ENCODE measurements at regions not wholly inside any gene's neighbourhood (a gene's known extent, or its start where the extent isn't known, plus 50 kb on each side); places are given as distances from the start of the nearest gene placed in this dataset.

DNA sequence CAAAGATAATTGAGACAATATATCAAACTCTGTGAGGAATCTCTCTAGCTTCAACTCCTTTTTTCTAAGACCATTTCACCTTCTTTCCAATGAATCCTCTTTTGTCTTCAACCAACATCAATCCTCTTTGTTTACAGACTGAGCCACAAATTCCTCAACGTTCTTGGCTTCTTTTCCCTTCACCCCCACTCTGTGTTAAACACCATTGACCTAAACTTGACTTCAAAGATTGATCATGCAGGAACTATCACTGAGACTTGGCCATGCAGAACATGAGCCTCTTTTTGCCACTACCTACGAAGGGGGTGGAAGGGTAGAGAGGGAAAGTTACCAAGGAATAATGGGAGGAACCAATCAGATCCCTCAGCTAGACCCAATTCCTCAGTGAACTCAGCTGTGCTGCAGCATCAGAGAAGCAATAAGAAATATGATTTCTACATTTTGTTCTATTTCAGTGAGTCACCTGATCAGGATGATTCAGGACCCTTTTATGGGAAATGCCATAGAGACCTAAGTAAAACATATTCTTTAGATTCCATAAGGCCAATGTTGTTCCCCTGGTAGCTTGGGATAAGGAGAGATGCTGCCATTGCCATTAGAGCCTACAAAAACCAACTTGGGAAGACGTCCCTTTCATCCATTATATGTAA, 187.7 kb upstream of the RGMB start:
- H3K36me3 ChIP-seq (ENCODE audit: control insufficient read depth in 4 of 4, insufficient read depth in 3 of 4, low read depth in 1 of 4, low read length in 3 of 4), result no peaks in the 10 kb centered on the region
- TF ChIP-seq JUND (IDR thresholded peaks at IDR 0.05) (no peak), EGR1 (IDR thresholded peaks at IDR 0.05; ENCODE audit: low read depth in 2 of 2) (no peak), RAD21 (IDR thresholded peaks at IDR 0.05) (no peak), FOXA1 (IDR thresholded peaks at IDR 0.05) (no peak), GABPA (IDR thresholded peaks at IDR 0.05 in 1 of 2, conservative IDR thresholded peaks at IDR 0.05 in 1 of 2) (no peak), HNF4A (conservative IDR thresholded peaks at IDR 0.05) (no peak)
- TF ChIP-seq, protein P1, sequence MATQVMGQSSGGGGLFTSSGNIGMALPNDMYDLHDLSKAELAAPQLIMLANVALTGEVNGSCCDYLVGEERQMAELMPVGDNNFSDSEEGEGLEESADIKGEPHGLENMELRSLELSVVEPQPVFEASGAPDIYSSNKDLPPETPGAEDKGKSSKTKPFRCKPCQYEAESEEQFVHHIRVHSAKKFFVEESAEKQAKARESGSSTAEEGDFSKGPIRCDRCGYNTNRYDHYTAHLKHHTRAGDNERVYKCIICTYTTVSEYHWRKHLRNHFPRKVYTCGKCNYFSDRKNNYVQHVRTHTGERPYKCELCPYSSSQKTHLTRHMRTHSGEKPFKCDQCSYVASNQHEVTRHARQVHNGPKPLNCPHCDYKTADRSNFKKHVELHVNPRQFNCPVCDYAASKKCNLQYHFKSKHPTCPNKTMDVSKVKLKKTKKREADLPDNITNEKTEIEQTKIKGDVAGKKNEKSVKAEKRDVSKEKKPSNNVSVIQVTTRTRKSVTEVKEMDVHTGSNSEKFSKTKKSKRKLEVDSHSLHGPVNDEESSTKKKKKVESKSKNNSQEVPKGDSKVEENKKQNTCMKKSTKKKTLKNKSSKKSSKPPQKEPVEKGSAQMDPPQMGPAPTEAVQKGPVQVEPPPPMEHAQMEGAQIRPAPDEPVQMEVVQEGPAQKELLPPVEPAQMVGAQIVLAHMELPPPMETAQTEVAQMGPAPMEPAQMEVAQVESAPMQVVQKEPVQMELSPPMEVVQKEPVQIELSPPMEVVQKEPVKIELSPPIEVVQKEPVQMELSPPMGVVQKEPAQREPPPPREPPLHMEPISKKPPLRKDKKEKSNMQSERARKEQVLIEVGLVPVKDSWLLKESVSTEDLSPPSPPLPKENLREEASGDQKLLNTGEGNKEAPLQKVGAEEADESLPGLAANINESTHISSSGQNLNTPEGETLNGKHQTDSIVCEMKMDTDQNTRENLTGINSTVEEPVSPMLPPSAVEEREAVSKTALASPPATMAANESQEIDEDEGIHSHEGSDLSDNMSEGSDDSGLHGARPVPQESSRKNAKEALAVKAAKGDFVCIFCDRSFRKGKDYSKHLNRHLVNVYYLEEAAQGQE (IDR thresholded peaks at IDR 0.05), result no peak
- TF ChIP-seq, protein P2, sequence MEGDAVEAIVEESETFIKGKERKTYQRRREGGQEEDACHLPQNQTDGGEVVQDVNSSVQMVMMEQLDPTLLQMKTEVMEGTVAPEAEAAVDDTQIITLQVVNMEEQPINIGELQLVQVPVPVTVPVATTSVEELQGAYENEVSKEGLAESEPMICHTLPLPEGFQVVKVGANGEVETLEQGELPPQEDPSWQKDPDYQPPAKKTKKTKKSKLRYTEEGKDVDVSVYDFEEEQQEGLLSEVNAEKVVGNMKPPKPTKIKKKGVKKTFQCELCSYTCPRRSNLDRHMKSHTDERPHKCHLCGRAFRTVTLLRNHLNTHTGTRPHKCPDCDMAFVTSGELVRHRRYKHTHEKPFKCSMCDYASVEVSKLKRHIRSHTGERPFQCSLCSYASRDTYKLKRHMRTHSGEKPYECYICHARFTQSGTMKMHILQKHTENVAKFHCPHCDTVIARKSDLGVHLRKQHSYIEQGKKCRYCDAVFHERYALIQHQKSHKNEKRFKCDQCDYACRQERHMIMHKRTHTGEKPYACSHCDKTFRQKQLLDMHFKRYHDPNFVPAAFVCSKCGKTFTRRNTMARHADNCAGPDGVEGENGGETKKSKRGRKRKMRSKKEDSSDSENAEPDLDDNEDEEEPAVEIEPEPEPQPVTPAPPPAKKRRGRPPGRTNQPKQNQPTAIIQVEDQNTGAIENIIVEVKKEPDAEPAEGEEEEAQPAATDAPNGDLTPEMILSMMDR (IDR thresholded peaks at IDR 0.05; ENCODE audit: low read depth, low read length, missing input control), result no peak
- H3K4me1 ChIP-seq (ENCODE audit: control insufficient read depth in 4 of 4, insufficient read depth in 4 of 4, low read length in 3 of 4), result no peaks in the 10 kb centered on the region
- no peak overlapping the region for H3K4me3 ChIP-seq (ENCODE audit: low read depth in 1 of 3, low read length in 3 of 3)
- 50% methylated on average over 3 of the region's 3 CpGs for WGBS
- no peak overlapping the region for H3K9ac ChIP-seq (ENCODE audit: low read depth in 1 of 2, low read length in 2 of 2)
- no peaks in the 10 kb centered on the region for H3K27me3 ChIP-seq (ENCODE audit: control insufficient read depth in 4 of 4, insufficient read depth in 4 of 4, low read length in 3 of 4)
- DNase-seq (ENCODE audit: low spot score), result no peak
- no peak overlapping the region for H3K27ac ChIP-seq (ENCODE audit: low read depth in 1 of 2, low read length in 2 of 2)
- H3K9me3 ChIP-seq (ENCODE audit: control insufficient read depth in 4 of 4, low read length in 3 of 4), result no peaks in the 10 kb centered on the region

DNA sequence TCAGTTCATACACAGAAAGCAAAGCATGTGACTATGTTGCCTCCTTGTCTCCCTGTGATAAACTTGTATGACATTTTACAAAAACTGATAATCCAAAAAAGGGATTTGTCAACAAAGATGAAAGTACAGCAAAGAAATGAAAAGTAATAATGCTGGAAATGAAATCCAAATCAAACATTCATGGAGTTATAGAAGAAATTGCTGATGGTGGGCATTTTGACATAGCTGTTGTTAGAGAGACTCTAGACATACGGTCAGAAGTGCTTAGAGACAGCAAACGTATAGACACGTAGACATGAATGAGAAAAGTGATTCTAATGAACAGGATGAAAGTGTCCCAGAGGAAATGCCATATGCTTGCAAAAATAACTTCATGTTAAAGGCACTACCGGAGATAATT, 186.9 kb upstream of the RGMB start:
- 76% methylated on average over 4 of the region's 4 CpGs for WGBS
- no peaks in the 10 kb centered on the region for H3K27me3 ChIP-seq (ENCODE audit: control insufficient read depth in 4 of 4, insufficient read depth in 4 of 4, low read length in 3 of 4)
- H3K27ac ChIP-seq (ENCODE audit: low read depth in 1 of 2, low read length in 2 of 2), result no peak overlapping the region
- TF ChIP-seq HNF4A (conservative IDR thresholded peaks at IDR 0.05), result no peak
- TF ChIP-seq, protein P3, sequence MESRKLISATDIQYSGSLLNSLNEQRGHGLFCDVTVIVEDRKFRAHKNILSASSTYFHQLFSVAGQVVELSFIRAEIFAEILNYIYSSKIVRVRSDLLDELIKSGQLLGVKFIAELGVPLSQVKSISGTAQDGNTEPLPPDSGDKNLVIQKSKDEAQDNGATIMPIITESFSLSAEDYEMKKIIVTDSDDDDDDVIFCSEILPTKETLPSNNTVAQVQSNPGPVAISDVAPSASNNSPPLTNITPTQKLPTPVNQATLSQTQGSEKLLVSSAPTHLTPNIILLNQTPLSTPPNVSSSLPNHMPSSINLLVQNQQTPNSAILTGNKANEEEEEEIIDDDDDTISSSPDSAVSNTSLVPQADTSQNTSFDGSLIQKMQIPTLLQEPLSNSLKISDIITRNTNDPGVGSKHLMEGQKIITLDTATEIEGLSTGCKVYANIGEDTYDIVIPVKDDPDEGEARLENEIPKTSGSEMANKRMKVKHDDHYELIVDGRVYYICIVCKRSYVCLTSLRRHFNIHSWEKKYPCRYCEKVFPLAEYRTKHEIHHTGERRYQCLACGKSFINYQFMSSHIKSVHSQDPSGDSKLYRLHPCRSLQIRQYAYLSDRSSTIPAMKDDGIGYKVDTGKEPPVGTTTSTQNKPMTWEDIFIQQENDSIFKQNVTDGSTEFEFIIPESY (IDR thresholded peaks at IDR 0.05), result no peak
- TF ChIP-seq, protein P2 (IDR thresholded peaks at IDR 0.05; ENCODE audit: low read depth, low read length, missing input control), result no peak
- TF ChIP-seq, protein P4, sequence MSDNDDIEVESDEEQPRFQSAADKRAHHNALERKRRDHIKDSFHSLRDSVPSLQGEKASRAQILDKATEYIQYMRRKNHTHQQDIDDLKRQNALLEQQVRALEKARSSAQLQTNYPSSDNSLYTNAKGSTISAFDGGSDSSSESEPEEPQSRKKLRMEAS (IDR thresholded peaks at IDR 0.05), result no peak
- TF ChIP-seq, protein P1 (IDR thresholded peaks at IDR 0.05), result no peak
- TF ChIP-seq GABPA (IDR thresholded peaks at IDR 0.05 in 1 of 2, conservative IDR thresholded peaks at IDR 0.05 in 1 of 2), result no peak
- TF ChIP-seq FOXA2 (IDR thresholded peaks at IDR 0.05), result no peak
- no peak for TF ChIP-seq RXRA (IDR thresholded peaks at IDR 0.05)
- TF ChIP-seq JUND (IDR thresholded peaks at IDR 0.05), result no peak
- TF ChIP-seq, protein P5, sequence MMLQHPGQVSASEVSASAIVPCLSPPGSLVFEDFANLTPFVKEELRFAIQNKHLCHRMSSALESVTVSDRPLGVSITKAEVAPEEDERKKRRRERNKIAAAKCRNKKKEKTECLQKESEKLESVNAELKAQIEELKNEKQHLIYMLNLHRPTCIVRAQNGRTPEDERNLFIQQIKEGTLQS (IDR thresholded peaks at IDR 0.05), result no peak
- DNase-seq (ENCODE audit: low spot score), result no peak
- no peak overlapping the region for H3K4me3 ChIP-seq (ENCODE audit: low read depth in 1 of 3, low read length in 3 of 3)
- no peaks in the 10 kb centered on the region for H3K9me3 ChIP-seq (ENCODE audit: control insufficient read depth in 4 of 4, low read length in 3 of 4)
- H3K9ac ChIP-seq (ENCODE audit: low read depth in 1 of 2, low read length in 2 of 2), result no peak overlapping the region
- no peaks in the 10 kb centered on the region for H3K4me1 ChIP-seq (ENCODE audit: control insufficient read depth in 4 of 4, insufficient read depth in 4 of 4, low read length in 3 of 4)
- H3K36me3 ChIP-seq (ENCODE audit: control insufficient read depth in 4 of 4, insufficient read depth in 3 of 4, low read depth in 1 of 4, low read length in 3 of 4), result no peaks in the 10 kb centered on the region

All from liver (tissue), 8 donors.